GM12878 (cell line): ENCODE measurements at regions not wholly inside any gene's neighbourhood (a gene's known extent, or its start where the extent isn't known, plus 50 kb on each side); places are given as distances from the start of the nearest gene placed in this dataset.

Experiments
- BCLAF1 ChIP-seq: fragments of 450-650 bp; IDR thresholded peaks from 2 replicates; pipeline ENCODE4 v1.6.1; 2017; ENCODE audit warnings: antibody characterized with exemption, mild to moderate bottlenecking, moderate library complexity
- CBX3 ChIP-seq: fragments of 200-600 bp; sonication (generic); IDR thresholded peaks from 2 replicates; pipeline ENCODE4 v1.6.1; 2016; ENCODE audit warnings: low read depth, borderline replicate concordance
- CREB1 ChIP-seq: IDR thresholded peaks from 2 replicates; pipeline ENCODE4 v1.6.1; 2012; ENCODE audit warnings: low read depth, mild to moderate bottlenecking, inconsistent platforms
- CTCF ChIP-seq, 3 experiments: IDR thresholded peaks in 2 of 3; conservative IDR thresholded peaks in 1 of 3; 2 replicates each; pipeline ENCODE4 v1.5.1; 2011; ENCODE audit warnings: low read depth in 3 of 3, low read length in 3 of 3, mild to moderate bottlenecking in 3 of 3, control low read depth in 2 of 3, moderate library complexity in 2 of 3, inconsistent platforms in 1 of 3, mixed read lengths in 1 of 3; ENCODE audit not compliant: control insufficient read depth in 2 of 3, insufficient read depth in 1 of 3; ENCODE audit errors: extremely low read depth in 1 of 3
- E2F4 ChIP-seq: IDR thresholded peaks from 2 replicates; pipeline ENCODE4 v1.6.1; 2012; ENCODE audit warnings: low read depth, low read length, improper control_type of control experiment
- EGR1 ChIP-seq, 2 experiments: IDR thresholded peaks; 1 replicate in 1 of 2; 2 replicates in 1 of 2; pipeline ENCODE4 v1.6.1; 2011 to 2012; ENCODE audit warnings: low read depth in 2 of 2, low read length in 2 of 2, borderline replicate concordance in 1 of 2, mild to moderate bottlenecking in 1 of 2, moderate library complexity in 1 of 2
- MYC ChIP-seq: IDR thresholded peaks from 2 replicates; pipeline ENCODE4 v1.6.1; 2011; ENCODE audit warnings: mild to moderate bottlenecking, low read length, moderate library complexity, inconsistent platforms; ENCODE audit not compliant: insufficient read depth, insufficient replicate concordance, insufficient read length, severe bottlenecking
- POLR2A ChIP-seq: IDR thresholded peaks from 2 replicates; pipeline ENCODE4 v1.6.1; 2011; ENCODE audit warnings: low read depth, mild to moderate bottlenecking, low read length
- ZNF274 ChIP-seq: IDR thresholded peaks from one replicate; pipeline ENCODE4 v1.8.0; 2011; ENCODE audit not compliant: insufficient read length, insufficient read depth

- TF ChIP-seq EGR1 (IDR thresholded peaks at IDR 0.05; ENCODE audit: borderline replicate concordance in 1 of 2, low read depth in 2 of 2, low read length in 2 of 2) (no peak), CTCF (IDR thresholded peaks at IDR 0.05 in 2 of 3, conservative IDR thresholded peaks at IDR 0.05 in 1 of 3; ENCODE audit: control insufficient read depth in 2 of 3, extremely low read depth in 1 of 3, insufficient read depth in 1 of 3, low read depth in 3 of 3, low read length in 3 of 3) (no peak), BCLAF1 (no peak), POLR2A (no peak), ZNF274 (no peak), CBX3 (no peak), CREB1 (no peak), MYC (no peak), E2F4 (no peak)
Measured at GRCh38 chr6:164859816-164860215, 449.6 kb downstream of the C6orf118 start.
